ENCODE measurements at regions not wholly inside any gene's neighbourhood (a gene's known extent, or its start where the extent isn't known, plus 50 kb on each side); places are given as distances from the start of the nearest gene placed in this dataset.

DNA sequence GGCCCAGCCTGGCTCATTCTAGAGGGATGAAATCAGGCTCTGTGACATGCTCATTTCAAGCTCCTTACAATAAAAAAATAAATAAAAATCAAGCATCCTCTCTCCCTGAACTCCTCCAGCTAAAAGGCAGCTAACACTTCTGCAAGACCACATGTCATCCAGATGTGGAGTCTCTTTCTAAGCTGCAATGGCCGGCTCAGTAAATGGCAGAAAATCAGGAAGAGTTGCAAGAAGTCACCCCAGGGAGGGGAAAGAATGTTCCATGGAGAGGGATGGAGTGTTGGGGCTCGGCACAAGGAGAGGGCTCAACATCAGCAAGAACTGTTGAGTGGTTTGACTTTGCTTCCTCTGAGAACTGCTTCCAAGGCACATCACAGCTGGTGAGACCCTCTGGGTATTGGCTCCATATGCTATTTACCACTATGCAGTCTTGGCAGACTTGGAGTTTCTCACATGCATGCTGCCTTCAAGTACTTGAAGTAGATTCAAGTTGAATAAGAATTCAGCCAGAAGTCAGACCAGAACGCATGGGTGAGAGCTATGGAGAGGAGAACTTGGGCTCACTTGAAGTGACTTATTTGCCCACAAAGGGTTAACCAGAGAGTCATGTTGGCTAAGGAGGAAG lies 689.0 kb downstream of the NTRK3 start:
- WGBS, 5 donors = 58 to 81% (median 70%) methylated on average over 3 of the region's 3 CpGs
- DNase-seq = no peak
- intact Hi-C loops (cut with DNase I; ENCODE audit: low total_unique reads) = no loop called here
- no peak overlapping the region for H3K4me3 ChIP-seq
- no peak overlapping the region for H3K27ac ChIP-seq
- no peaks in the 10 kb centered on the region for H3K27me3 ChIP-seq (replicated peaks in 1 of 7)
- H3K36me3 ChIP-seq = no peaks in the 10 kb centered on the region
- H3K4me1 ChIP-seq = peaks cover 0 to 2% (median 0%) of the 10 kb centered on the region in 6 donors
- H3K9me3 ChIP-seq = no peaks in the 10 kb centered on the region
- no peak for TF ChIP-seq CTCF (IDR thresholded peaks at IDR 0.05 in 8 of 11, conservative IDR thresholded peaks at IDR 0.05 in 3 of 11)
- TF ChIP-seq POLR2AphosphoS5 (IDR thresholded peaks at IDR 0.05) = no peak
- TF ChIP-seq POLR2A (IDR thresholded peaks at IDR 0.05) = no peak

DNA sequence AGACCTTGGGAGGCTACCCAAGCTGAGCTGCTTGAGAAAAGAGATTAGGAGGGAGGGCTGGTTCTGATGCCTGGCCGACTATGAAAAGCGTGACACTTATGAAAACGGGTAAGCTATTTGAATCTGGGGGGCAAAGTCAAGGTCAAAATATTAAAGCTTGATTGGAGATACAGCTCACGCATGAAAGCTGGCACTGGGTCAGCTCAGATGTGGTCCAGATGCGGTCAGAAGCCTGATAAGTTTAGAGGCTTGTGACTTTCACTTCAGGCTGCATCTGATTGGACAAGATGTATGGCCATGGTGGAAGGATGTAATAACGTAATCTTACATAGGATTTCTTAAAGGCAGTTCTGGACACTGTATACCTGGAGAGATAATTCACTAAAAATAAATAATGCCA lies 690.3 kb downstream of the NTRK3 start:
- no peak overlapping the region for H3K4me3 ChIP-seq
- DNase-seq = no peak
- intact Hi-C loops (cut with DNase I; ENCODE audit: low total_unique reads) = no loop called here
- 72 to 91% (median 78%) methylated on average over 6 of the region's 6 CpGs for WGBS, 5 donors
- H3K27me3 ChIP-seq (replicated peaks in 1 of 7) = no peaks in the 10 kb centered on the region
- no peaks in the 10 kb centered on the region for H3K36me3 ChIP-seq
- TF ChIP-seq CTCF (IDR thresholded peaks at IDR 0.05 in 8 of 11, conservative IDR thresholded peaks at IDR 0.05 in 3 of 11) (no peak), POLR2A (IDR thresholded peaks at IDR 0.05) (no peak), POLR2AphosphoS5 (IDR thresholded peaks at IDR 0.05) (no peak)
- H3K4me1 ChIP-seq = no peaks in the 10 kb centered on the region
- no peaks in the 10 kb centered on the region for H3K9me3 ChIP-seq
- H3K27ac ChIP-seq = no peak overlapping the region

DNA sequence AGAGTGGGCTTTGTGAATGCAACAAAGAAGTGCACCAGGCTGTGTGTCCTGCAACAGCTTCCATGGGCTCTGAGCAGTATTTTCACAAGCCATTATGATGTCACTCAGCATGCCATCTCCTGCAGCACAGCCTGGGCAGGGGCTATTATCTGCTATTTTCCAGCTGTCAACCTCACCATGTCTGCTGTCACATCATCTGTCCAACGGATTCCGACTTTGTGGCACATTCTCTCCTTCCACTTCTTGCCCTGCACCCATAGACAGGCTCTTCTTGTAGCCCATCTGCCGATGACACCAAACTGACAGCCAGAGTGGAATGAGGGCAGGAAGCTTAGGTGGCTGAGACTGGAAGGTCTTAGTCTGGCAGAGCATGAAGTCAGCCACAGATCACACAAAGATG lies 691.9 kb downstream of the NTRK3 start:
- Histone ChIP-seq H3K4me1 (no peaks in the 10 kb centered on the region), H3K27me3 (replicated peaks in 1 of 7) (no peaks in the 10 kb centered on the region), H3K36me3 (no peaks in the 10 kb centered on the region), H3K27ac (no peak overlapping the region), H3K4me3 (no peak overlapping the region), H3K9me3 (no peaks in the 10 kb centered on the region)
- 75 to 90% (median 79%) methylated on average over 3 of the region's 3 CpGs for WGBS, 5 donors
- TF ChIP-seq POLR2AphosphoS5 (IDR thresholded peaks at IDR 0.05) = no peak
- TF ChIP-seq CTCF (IDR thresholded peaks at IDR 0.05 in 8 of 11, conservative IDR thresholded peaks at IDR 0.05 in 3 of 11) = no peak
- no peak for TF ChIP-seq POLR2A (IDR thresholded peaks at IDR 0.05)
- no peak for DNase-seq
- intact Hi-C loops (cut with DNase I; ENCODE audit: low total_unique reads) = no loop called here

DNA sequence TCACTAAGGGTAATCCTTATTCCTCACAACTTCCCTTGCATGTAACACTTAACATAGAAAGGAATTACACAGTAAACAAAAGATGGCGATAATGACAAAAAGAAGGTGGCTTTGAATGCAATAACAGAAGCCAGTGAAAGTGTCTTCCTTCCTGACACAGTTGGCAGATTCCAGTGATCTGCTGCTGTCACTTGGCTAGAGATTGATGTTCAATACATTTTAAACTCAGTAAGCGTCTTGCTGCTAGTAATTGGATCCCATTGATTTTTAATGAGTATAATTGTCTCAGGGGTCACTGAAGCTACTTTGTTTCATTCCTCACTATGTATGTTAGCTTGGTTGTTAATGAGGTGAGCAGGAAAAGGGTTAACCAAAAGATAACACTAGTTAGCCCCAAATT lies 692.7 kb downstream of the NTRK3 start:
- no peak overlapping the region for H3K4me3 ChIP-seq
- DNase-seq = no peak

More for the DNA sequence above, 692.7 kb downstream of the NTRK3 start:
- TF ChIP-seq POLR2AphosphoS5 (IDR thresholded peaks at IDR 0.05) (no peak), CTCF (IDR thresholded peaks at IDR 0.05 in 8 of 11, conservative IDR thresholded peaks at IDR 0.05 in 3 of 11) (no peak), POLR2A (IDR thresholded peaks at IDR 0.05) (no peak)
- WGBS, 5 donors = 30 to 81% (median 72%) methylated on average over 2 of the region's 2 CpGs
- no peaks in the 10 kb centered on the region for H3K27me3 ChIP-seq (replicated peaks in 1 of 7)
- H3K4me1 ChIP-seq = no peaks in the 10 kb centered on the region
- no peak overlapping the region for H3K27ac ChIP-seq
- no peaks in the 10 kb centered on the region for H3K9me3 ChIP-seq
- H3K36me3 ChIP-seq = no peaks in the 10 kb centered on the region
- intact Hi-C loops (cut with DNase I; ENCODE audit: low total_unique reads) = no loop called here
